ENCODE measurements at regions not wholly inside any gene's neighbourhood (a gene's known extent, or its start where the extent isn't known, plus 50 kb on each side); places are given as distances from the start of the nearest gene placed in this dataset.
A peak's percentile ranks its signal among the peaks of the same experiment; 100 is the strongest.

DNA sequence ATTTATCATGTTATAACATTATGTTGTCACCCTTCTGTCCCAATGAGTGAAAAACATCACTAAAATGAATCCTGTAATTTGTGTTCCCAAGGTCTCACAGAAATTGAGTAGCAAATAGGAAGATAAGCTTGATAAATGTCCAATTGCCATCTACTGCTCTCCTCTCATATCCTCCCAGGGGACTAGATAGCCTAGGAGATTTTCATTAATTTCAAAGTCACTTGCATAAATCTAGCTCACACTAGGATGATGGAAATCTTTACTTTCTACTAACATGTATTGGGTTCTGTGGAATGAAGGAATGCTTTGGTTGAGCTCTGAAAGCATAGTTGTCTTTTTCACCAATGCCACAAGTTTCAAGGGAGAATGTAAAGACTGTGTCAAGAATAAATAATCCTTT is 605.5 kb upstream of the CDH7 start:
- Histone ChIP-seq H3K27me3 (ENCODE audit: insufficient read depth, low read depth) (no peaks in the 10 kb centered on the region), H3F3A (ENCODE audit: insufficient read depth, low read depth) (no peaks in the 10 kb centered on the region), H3K36me3 (ENCODE audit: low read depth) (no peaks in the 10 kb centered on the region), H3K4me3 (no peak overlapping the region), H2AFZ (no peak overlapping the region), H3K9me2 (ENCODE audit: insufficient read depth) (no peaks in the 10 kb centered on the region), H3K79me2 (ENCODE audit: low read depth) (no peaks in the 10 kb centered on the region), H3K4me2 (no peak overlapping the region), H3K27ac (no peak overlapping the region), H3K9me3 (ENCODE audit: insufficient read depth, low read depth) (no peaks in the 10 kb centered on the region), H4K20me1 (ENCODE audit: insufficient read depth) (no peaks in the 10 kb centered on the region), H3K4me1 (replicated peaks; ENCODE audit: insufficient read depth) (no peaks in the 10 kb centered on the region)
- BruUV-seq (replicated peaks): no TSS peak
- intact Hi-C loops (cut with micrococcal nuclease; ENCODE audit: unreplicated experiment): no loop called here
- CTCF ChIA-PET: no interaction called here
- TF ChIP-seq EZH2 (IDR thresholded peaks at IDR 0.05; ENCODE audit: low read depth): no peak
- TF ChIP-seq, protein P1, sequence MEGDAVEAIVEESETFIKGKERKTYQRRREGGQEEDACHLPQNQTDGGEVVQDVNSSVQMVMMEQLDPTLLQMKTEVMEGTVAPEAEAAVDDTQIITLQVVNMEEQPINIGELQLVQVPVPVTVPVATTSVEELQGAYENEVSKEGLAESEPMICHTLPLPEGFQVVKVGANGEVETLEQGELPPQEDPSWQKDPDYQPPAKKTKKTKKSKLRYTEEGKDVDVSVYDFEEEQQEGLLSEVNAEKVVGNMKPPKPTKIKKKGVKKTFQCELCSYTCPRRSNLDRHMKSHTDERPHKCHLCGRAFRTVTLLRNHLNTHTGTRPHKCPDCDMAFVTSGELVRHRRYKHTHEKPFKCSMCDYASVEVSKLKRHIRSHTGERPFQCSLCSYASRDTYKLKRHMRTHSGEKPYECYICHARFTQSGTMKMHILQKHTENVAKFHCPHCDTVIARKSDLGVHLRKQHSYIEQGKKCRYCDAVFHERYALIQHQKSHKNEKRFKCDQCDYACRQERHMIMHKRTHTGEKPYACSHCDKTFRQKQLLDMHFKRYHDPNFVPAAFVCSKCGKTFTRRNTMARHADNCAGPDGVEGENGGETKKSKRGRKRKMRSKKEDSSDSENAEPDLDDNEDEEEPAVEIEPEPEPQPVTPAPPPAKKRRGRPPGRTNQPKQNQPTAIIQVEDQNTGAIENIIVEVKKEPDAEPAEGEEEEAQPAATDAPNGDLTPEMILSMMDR (conservative IDR thresholded peaks at IDR 0.05): no peak
- no peak for DNase-seq
- POLR2A ChIA-PET (ENCODE audit: unreplicated experiment): no interaction called here

DNA sequence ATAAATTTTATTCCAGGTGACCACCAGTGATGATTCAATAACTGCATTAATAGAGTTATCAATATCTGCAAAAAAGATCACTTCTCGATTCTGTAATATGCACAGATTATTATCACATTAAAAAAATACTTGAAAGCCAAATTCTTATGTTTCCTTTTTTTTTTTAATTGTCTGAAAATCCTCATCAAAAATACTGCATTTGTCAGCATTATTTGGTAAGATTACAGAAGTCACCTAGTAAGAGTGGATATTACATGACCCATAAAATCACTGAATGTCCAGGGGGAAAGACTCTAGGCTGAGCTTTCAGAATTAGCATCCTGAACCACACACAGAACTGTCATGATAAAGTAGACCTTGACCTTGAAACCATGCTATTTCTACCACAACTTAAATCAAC is 617.2 kb upstream of the CDH7 start:
- Histone ChIP-seq H3K4me2 (no peak overlapping the region), H4K20me1 (ENCODE audit: insufficient read depth) (no peaks in the 10 kb centered on the region), H3K9me3 (ENCODE audit: insufficient read depth, low read depth) (no peaks in the 10 kb centered on the region), H2AFZ (no peak overlapping the region), H3K4me3 (no peak overlapping the region), H3K4me1 (replicated peaks; ENCODE audit: insufficient read depth) (no peaks in the 10 kb centered on the region), H3F3A (ENCODE audit: insufficient read depth, low read depth) (no peaks in the 10 kb centered on the region), H3K79me2 (ENCODE audit: low read depth) (no peaks in the 10 kb centered on the region), H3K27me3 (ENCODE audit: insufficient read depth, low read depth) (no peaks in the 10 kb centered on the region), H3K36me3 (ENCODE audit: low read depth) (no peaks in the 10 kb centered on the region), H3K27ac (no peak overlapping the region), H3K9me2 (ENCODE audit: insufficient read depth) (no peaks in the 10 kb centered on the region; the same call in 1 of the 2 replicates)
- CTCF ChIA-PET: no interaction called here
- DNase-seq: no peak
- TF ChIP-seq, protein P1 (conservative IDR thresholded peaks at IDR 0.05): no peak
- no peak for TF ChIP-seq EZH2 (IDR thresholded peaks at IDR 0.05; ENCODE audit: low read depth)
- intact Hi-C loops (cut with micrococcal nuclease; ENCODE audit: unreplicated experiment): no loop called here
- BruUV-seq (replicated peaks): no TSS peak
- POLR2A ChIA-PET (ENCODE audit: unreplicated experiment): no interaction called here

DNA sequence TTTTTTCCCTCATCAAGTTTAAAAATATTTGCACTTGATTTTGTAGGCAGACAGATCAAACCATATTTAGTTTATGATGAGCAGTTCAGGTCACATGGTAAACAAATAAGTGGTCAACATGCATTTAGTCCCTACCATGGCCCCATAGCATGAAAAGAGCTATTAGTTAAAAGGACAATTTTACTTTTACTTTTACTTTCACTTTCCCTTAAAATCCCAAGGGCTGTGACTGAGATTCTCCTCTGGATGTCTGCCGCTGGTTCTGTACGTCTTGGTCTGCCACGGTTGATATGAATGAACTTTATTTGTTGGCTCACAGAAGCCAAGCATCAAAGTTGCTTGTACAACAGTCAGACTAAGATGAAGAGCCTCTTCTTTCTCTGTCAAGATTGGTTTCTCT is 626.2 kb upstream of the CDH7 start:
- H3K9me2 ChIP-seq (ENCODE audit: insufficient read depth): no peaks in the 10 kb centered on the region
- H3K27me3 ChIP-seq (ENCODE audit: insufficient read depth, low read depth): no peaks in the 10 kb centered on the region
- peaks cover 3% of the 10 kb centered on the region for H3K9me3 ChIP-seq (ENCODE audit: insufficient read depth, low read depth)
- TF ChIP-seq, protein P1 (conservative IDR thresholded peaks at IDR 0.05): no peak
- no peak for TF ChIP-seq EZH2 (IDR thresholded peaks at IDR 0.05; ENCODE audit: low read depth)
- peak overlapping the region; percentile 25; the same call in 1 of the 2 replicates for H3K4me3 ChIP-seq
- ChIA-PET POLR2A (ENCODE audit: unreplicated experiment) (no interaction called here), CTCF (no interaction called here)
- H3K4me2 ChIP-seq: peak overlapping the region; percentile 67
- no peaks in the 10 kb centered on the region for H3K79me2 ChIP-seq (ENCODE audit: low read depth)
- H3K27ac ChIP-seq: no peak overlapping the region
- BruUV-seq (replicated peaks): no TSS peak
- intact Hi-C loops (cut with micrococcal nuclease; ENCODE audit: unreplicated experiment): no loop called here
- H4K20me1 ChIP-seq (ENCODE audit: insufficient read depth): no peaks in the 10 kb centered on the region
- H2AFZ ChIP-seq: peak overlapping the region; percentile 70
- DNase-seq: no peak
- no peaks in the 10 kb centered on the region for H3F3A ChIP-seq (ENCODE audit: insufficient read depth, low read depth)
- H3K4me1 ChIP-seq (replicated peaks; ENCODE audit: insufficient read depth): no peaks in the 10 kb centered on the region
- no peaks in the 10 kb centered on the region for H3K36me3 ChIP-seq (ENCODE audit: low read depth)

All from PC-9 (cell line).